ENCODE measurements at regions not wholly inside any gene's neighbourhood (a gene's known extent, or its start where the extent isn't known, plus 50 kb on each side); places are given as distances from the start of the nearest gene placed in this dataset.

GRCh38 chr13:89486709-89487108 lies 1815.5 kb downstream of the SLITRK5 start (continued):
- TF ChIP-seq USF2 (CRISPR knock-in tag; IDR thresholded peaks at IDR 0.05) = no peak
- TF ChIP-seq ETS2 (tag; IDR thresholded peaks at IDR 0.05; ENCODE audit: borderline replicate concordance, poor library complexity, severe bottlenecking) = no peak
- TF ChIP-seq, protein P1, sequence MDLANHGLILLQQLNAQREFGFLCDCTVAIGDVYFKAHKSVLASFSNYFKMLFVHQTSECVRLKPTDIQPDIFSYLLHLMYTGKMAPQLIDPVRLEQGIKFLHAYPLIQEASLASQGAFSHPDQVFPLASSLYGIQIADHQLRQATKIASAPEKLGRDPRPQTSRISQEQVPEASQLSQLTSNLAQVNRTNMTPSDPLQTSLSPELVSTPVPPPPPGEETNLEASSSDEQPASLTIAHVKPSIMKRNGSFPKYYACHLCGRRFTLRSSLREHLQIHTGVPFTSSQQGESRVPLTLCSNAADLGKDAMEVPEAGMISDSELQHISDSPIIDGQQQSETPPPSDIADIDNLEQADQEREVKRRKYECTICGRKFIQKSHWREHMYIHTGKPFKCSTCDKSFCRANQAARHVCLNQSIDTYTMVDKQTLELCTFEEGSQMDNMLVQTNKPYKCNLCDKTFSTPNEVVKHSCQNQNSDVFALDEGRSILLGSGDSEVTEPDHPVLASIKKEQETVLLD (IDR thresholded peaks at IDR 0.05) = no peak
- no peak for TF ChIP-seq THRA (IDR thresholded peaks at IDR 0.05)
- TF ChIP-seq NEUROD1 (IDR thresholded peaks at IDR 0.05; ENCODE audit: borderline replicate concordance, low read depth, low read length, partially characterized antibody) = no peak
- no peak for TF ChIP-seq CEBPG (CRISPR knock-in tag; IDR thresholded peaks at IDR 0.05)
- TF ChIP-seq CEBPG (tag; conservative IDR thresholded peaks at IDR 0.05 in 1 of 2, IDR thresholded peaks at IDR 0.05 in 1 of 2) = no peak
- TF ChIP-seq RB1 (IDR thresholded peaks at IDR 0.05; ENCODE audit: low read depth) = no peak
- TF ChIP-seq NFYB (IDR thresholded peaks at IDR 0.05; ENCODE audit: extremely low read depth, insufficient read length) = no peak
- no peak for TF ChIP-seq ATF1 (CRISPR knock-in tag; IDR thresholded peaks at IDR 0.05)
- no peak for TF ChIP-seq ATF1 (tag; IDR thresholded peaks at IDR 0.05)
- TF ChIP-seq HINFP (tag; conservative IDR thresholded peaks at IDR 0.05; ENCODE audit: low read depth) = no peak

Data from K562 (cell line).